Neural progenitor cell (in vitro differentiated cells): ENCODE measurements at regions not wholly inside any gene's neighbourhood (a gene's known extent, or its start where the extent isn't known, plus 50 kb on each side); places are given as distances from the start of the nearest gene placed in this dataset.

Experiments used
- DNase-seq: peaks from one replicate; pipeline ENCODE4 v3.0.0-alpha.2; 2016; ENCODE audit warnings: low spot score
- H2AFZ ChIP-seq: fragments of 200-600 bp; sonication (generic); replicated peaks from 2 replicates; pipeline ENCODE4 v1.6.1; 2016; ENCODE audit warnings: antibody characterized with exemption
- H3F3A ChIP-seq: fragments of 200-600 bp; sonication (generic); 2 replicates; pipeline ENCODE4 v1.6.1; 2016; ENCODE audit warnings: antibody characterized with exemption, low read depth
- H3K27ac ChIP-seq: fragments of 200-600 bp; sonication (generic); 2 replicates; pipeline ENCODE4 v1.5.1; 2016; ENCODE audit warnings: mild to moderate bottlenecking
- H3K27me3 ChIP-seq: fragments of 200-600 bp; sonication (generic); 2 replicates; pipeline ENCODE4 v1.6.1; 2016; ENCODE audit warnings: mild to moderate bottlenecking, moderate library complexity
- H3K36me3 ChIP-seq: fragments of 200-600 bp; sonication (generic); 2 replicates; pipeline ENCODE4 v1.5.1; 2016
- H3K4me1 ChIP-seq: fragments of 200-600 bp; sonication (generic); 2 replicates; pipeline ENCODE4 v1.6.1; 2016; ENCODE audit warnings: mixed run types
- H3K4me2 ChIP-seq: fragments of 200-600 bp; sonication (generic); 2 replicates; pipeline ENCODE4 v1.6.1; 2016
- H3K4me3 ChIP-seq: fragments of 200-600 bp; sonication (generic); 2 replicates; pipeline ENCODE4 v1.5.1; 2016
- H3K79me2 ChIP-seq: fragments of 200-600 bp; sonication (generic); 2 replicates; pipeline ENCODE4 v1.6.1; 2016; ENCODE audit warnings: low read depth
- H3K9ac ChIP-seq: fragments of 200-600 bp; sonication (generic); 2 replicates; pipeline ENCODE4 v1.6.1; 2016
- H3K9me3 ChIP-seq: fragments of 200-600 bp; sonication (generic); 2 replicates; pipeline ENCODE4 v1.5.1; 2016; ENCODE audit warnings: low read depth
- H4K20me1 ChIP-seq: fragments of 200-600 bp; sonication (generic); 2 replicates; pipeline ENCODE4 v1.6.1; 2016; ENCODE audit warnings: low read depth
- H3K27ac Mint-ChIP-seq: 3 replicates; pipeline ENCODE4 v1.8.0; 2021; ENCODE audit warnings: mixed read lengths
- H3K27me3 Mint-ChIP-seq: 2 replicates; pipeline ENCODE4 v1.8.0; 2022; ENCODE audit warnings: low read depth, mild to moderate bottlenecking, inconsistent platforms, moderate library complexity, mixed read lengths; ENCODE audit not compliant: insufficient read depth
- H3K36me3 Mint-ChIP-seq: 3 replicates; pipeline ENCODE4 v1.8.0; 2021; ENCODE audit warnings: mixed read lengths
- H3K4me1 Mint-ChIP-seq: 3 replicates; pipeline ENCODE4 v1.8.0; 2021; ENCODE audit warnings: mixed read lengths
- H3K4me3 Mint-ChIP-seq: 3 replicates; pipeline ENCODE4 v1.8.0; 2021; ENCODE audit warnings: mild to moderate bottlenecking, moderate library complexity, mixed read lengths
- H3K9me3 Mint-ChIP-seq: 3 replicates; pipeline ENCODE4 v1.8.0; 2020; ENCODE audit warnings: mixed read lengths
- EZH2 ChIP-seq: fragments of 200-600 bp; sonication (generic); IDR thresholded peaks from 2 replicates; pipeline ENCODE4 v1.6.1; 2017; ENCODE audit warnings: antibody characterized with exemption, mild to moderate bottlenecking, moderate library complexity
- EZH2phosphoT487 ChIP-seq: fragments of 200-600 bp; sonication (generic); IDR thresholded peaks from 2 replicates; pipeline ENCODE4 v1.6.1; 2017; ENCODE audit warnings: antibody characterized with exemption
- TF ChIP-seq, protein P1 (sequence below): fragments of 200-600 bp; sonication (generic); IDR thresholded peaks from 2 replicates; pipeline ENCODE4 v1.5.1; 2017; ENCODE audit warnings: antibody characterized with exemption, mild to moderate bottlenecking

DNA sequence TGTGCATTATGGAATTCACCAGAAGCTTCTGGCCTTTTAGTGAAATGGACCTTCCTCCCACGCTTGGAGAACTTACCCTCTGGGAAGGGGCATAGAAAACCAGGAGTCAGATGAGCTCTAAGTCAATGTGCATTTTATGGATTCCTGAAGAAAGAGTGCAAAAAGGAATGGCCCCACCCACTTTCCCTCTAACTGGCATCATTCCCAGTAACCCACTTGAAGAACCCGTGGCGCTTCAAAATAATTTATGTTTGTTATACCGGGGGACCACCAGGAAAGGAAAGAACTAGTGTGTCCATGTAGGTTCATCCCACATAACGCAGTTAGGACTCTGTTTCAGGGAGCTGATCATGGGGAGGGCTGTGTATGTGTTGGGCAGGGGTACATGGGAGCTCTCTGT, 1153.4 kb downstream of the TMEM121 start:
- no peaks in the 10 kb centered on the region for H3K4me1 ChIP-seq
- H3K9me3 ChIP-seq = peaks cover 14% of the 10 kb centered on the region
- H3K27ac ChIP-seq = no peak overlapping the region
- H3K27ac Mint-ChIP-seq = no peak overlapping the region
- no peak overlapping the region for H2AFZ ChIP-seq
- H3K4me1 Mint-ChIP-seq = no peaks in the 10 kb centered on the region
- no peak overlapping the region for H3K4me3 Mint-ChIP-seq
- H3K4me2 ChIP-seq = no peak overlapping the region
- H3F3A ChIP-seq = no peaks in the 10 kb centered on the region
- H3K4me3 ChIP-seq = no peak overlapping the region
- no peaks in the 10 kb centered on the region for H3K36me3 ChIP-seq
- no peak for DNase-seq
- peaks cover 3% of the 10 kb centered on the region for H3K27me3 Mint-ChIP-seq
- no peaks in the 10 kb centered on the region for H3K79me2 ChIP-seq
- no peaks in the 10 kb centered on the region for H4K20me1 ChIP-seq
- peaks cover 31% of the 10 kb centered on the region for H3K9me3 Mint-ChIP-seq
- TF ChIP-seq EZH2phosphoT487 = no peak
- no peak for TF ChIP-seq EZH2
- TF ChIP-seq, protein P1, sequence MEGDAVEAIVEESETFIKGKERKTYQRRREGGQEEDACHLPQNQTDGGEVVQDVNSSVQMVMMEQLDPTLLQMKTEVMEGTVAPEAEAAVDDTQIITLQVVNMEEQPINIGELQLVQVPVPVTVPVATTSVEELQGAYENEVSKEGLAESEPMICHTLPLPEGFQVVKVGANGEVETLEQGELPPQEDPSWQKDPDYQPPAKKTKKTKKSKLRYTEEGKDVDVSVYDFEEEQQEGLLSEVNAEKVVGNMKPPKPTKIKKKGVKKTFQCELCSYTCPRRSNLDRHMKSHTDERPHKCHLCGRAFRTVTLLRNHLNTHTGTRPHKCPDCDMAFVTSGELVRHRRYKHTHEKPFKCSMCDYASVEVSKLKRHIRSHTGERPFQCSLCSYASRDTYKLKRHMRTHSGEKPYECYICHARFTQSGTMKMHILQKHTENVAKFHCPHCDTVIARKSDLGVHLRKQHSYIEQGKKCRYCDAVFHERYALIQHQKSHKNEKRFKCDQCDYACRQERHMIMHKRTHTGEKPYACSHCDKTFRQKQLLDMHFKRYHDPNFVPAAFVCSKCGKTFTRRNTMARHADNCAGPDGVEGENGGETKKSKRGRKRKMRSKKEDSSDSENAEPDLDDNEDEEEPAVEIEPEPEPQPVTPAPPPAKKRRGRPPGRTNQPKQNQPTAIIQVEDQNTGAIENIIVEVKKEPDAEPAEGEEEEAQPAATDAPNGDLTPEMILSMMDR = no peak
- H3K9ac ChIP-seq = no peak overlapping the region
- H3K27me3 ChIP-seq = no peaks in the 10 kb centered on the region
- H3K36me3 Mint-ChIP-seq = no peaks in the 10 kb centered on the region

DNA sequence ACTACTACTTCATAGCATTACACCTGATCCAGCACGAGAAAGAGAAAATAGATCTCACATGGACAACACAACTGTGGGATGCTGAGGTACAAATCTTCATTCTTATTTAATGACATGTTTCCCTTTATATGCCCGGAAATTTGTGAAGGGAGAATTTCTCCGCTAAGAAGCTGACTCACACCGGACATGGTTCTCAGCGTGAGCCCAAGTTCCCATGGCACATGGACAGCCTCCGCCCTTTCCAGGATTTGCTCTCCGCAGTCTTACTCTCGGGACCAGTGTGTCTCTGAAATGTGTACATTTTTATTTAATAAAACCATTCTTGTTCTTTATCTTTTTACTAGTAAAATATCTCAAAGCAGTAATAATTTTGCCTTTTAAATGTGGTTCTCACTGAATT, 1154.8 kb downstream of the TMEM121 start:
- no peak for DNase-seq
- Histone ChIP-seq H3K36me3 (no peaks in the 10 kb centered on the region), H3K4me2 (no peak overlapping the region), H3F3A (no peaks in the 10 kb centered on the region), H3K27ac (no peak overlapping the region), H3K9ac (no peak overlapping the region), H3K79me2 (no peaks in the 10 kb centered on the region), H3K27me3 (no peaks in the 10 kb centered on the region), H4K20me1 (no peaks in the 10 kb centered on the region), H3K4me3 (no peak overlapping the region), H3K9me3 (peaks cover 14% of the 10 kb centered on the region), H3K4me1 (no peaks in the 10 kb centered on the region), H2AFZ (no peak overlapping the region)
- Mint-ChIP-seq H3K27me3 (peaks cover 3% of the 10 kb centered on the region), H3K4me1 (no peaks in the 10 kb centered on the region), H3K27ac (no peak overlapping the region), H3K36me3 (no peaks in the 10 kb centered on the region), H3K9me3 (peaks cover 28% of the 10 kb centered on the region), H3K4me3 (no peak overlapping the region)
- TF ChIP-seq, protein P1 = no peak
- TF ChIP-seq EZH2 (no peak), EZH2phosphoT487 (no peak)

DNA sequence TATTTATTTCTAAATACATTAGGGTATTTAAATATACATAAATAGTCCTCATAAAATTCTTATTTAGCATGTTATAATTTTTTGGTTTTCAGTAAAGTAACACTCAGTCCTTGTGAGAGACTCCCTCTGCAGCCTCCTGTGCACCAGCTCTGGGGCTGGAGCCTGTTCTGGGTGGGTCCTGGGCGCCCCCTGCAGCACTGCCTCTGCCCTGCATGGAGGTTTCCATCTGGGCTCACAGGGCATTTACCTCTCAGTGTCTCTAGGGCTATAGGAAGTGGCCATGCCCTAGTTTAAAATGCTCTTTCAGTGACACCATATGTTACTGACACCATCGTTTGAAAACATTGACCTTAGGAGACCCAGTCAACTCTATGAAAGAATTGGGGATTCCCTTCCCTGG, 1155.2 kb downstream of the TMEM121 start:
- TF ChIP-seq EZH2 = no peak
- no peak for TF ChIP-seq EZH2phosphoT487
- TF ChIP-seq, protein P1 = no peak
- H2AFZ ChIP-seq = no peak overlapping the region
- peaks cover 27% of the 10 kb centered on the region for H3K9me3 Mint-ChIP-seq
- H3K36me3 ChIP-seq = no peaks in the 10 kb centered on the region
- peaks cover 14% of the 10 kb centered on the region for H3K9me3 ChIP-seq
- no peak overlapping the region for H3K4me3 Mint-ChIP-seq
- H3K9ac ChIP-seq = no peak overlapping the region
- no peaks in the 10 kb centered on the region for H3F3A ChIP-seq
- no peak overlapping the region for H3K27ac Mint-ChIP-seq
- no peaks in the 10 kb centered on the region for H3K4me1 ChIP-seq
- no peaks in the 10 kb centered on the region for H3K4me1 Mint-ChIP-seq
- H4K20me1 ChIP-seq = no peaks in the 10 kb centered on the region
- no peak overlapping the region for H3K27ac ChIP-seq
- no peak for DNase-seq
- no peak overlapping the region for H3K4me3 ChIP-seq
- H3K4me2 ChIP-seq = no peak overlapping the region
- H3K27me3 Mint-ChIP-seq = peaks cover 3% of the 10 kb centered on the region
- H3K36me3 Mint-ChIP-seq = no peaks in the 10 kb centered on the region
- H3K27me3 ChIP-seq = no peaks in the 10 kb centered on the region
- no peaks in the 10 kb centered on the region for H3K79me2 ChIP-seq
